Neural cell (in vitro differentiated cells): ENCODE measurements at regions not wholly inside any gene's neighbourhood (a gene's known extent, or its start where the extent isn't known, plus 50 kb on each side); places are given as distances from the start of the nearest gene placed in this dataset.

Experiments
- H2AFZ ChIP-seq: fragments of 200-600, 300-800 bp; sonication (generic), shearing (Covaris generic); 2 replicates; pipeline ENCODE4 v1.6.0; 2014; ENCODE audit warnings: low read depth, mild to moderate bottlenecking, antibody characterized with exemption, low read length, moderate library complexity
- H3F3A ChIP-seq: fragments of 200-600 bp; shearing (Covaris generic); 2 replicates; pipeline ENCODE4 v1.6.1; 2016; ENCODE audit warnings: mild to moderate bottlenecking, moderate library complexity, mixed read lengths, antibody characterized with exemption, low read length; ENCODE audit not compliant: insufficient read depth, poor library complexity, severe bottlenecking
- H3K27ac ChIP-seq: fragments of 200-600, 300-800 bp; sonication (generic), shearing (Covaris generic); 2 replicates; pipeline ENCODE4 v1.5.1; 2014; ENCODE audit warnings: mild to moderate bottlenecking, low read length, moderate library complexity
- H3K27me3 ChIP-seq: fragments of 300-800, 200-600 bp; sonication (generic), shearing (Covaris generic); 2 replicates; pipeline ENCODE4 v1.6.0; 2014; ENCODE audit warnings: mild to moderate bottlenecking, low read depth, low read length, moderate library complexity; ENCODE audit not compliant: insufficient read depth
- H3K36me3 ChIP-seq: fragments of 300-800, 200-600 bp; sonication (generic), shearing (Covaris generic); 2 replicates; pipeline ENCODE4 v1.5.1; 2014; ENCODE audit warnings: mild to moderate bottlenecking, antibody characterized with exemption, low read length, moderate library complexity; ENCODE audit not compliant: insufficient read depth
- H3K4me2 ChIP-seq: fragments of 300-800, 200-600 bp; sonication (generic), shearing (Covaris generic); 2 replicates; pipeline ENCODE4 v1.6.0; 2014; ENCODE audit warnings: mild to moderate bottlenecking, low read length
- H3K4me3 ChIP-seq: fragments of 300-800, 200-600 bp; sonication (generic), shearing (Covaris generic); 2 replicates; pipeline ENCODE4 v1.5.1; 2014; ENCODE audit warnings: mild to moderate bottlenecking, low read length, moderate library complexity
- H3K79me2 ChIP-seq: fragments of 200-600 bp; shearing (Covaris generic); replicated peaks from 2 replicates; pipeline ENCODE4 v1.6.0; 2014; ENCODE audit warnings: mild to moderate bottlenecking, low read length, moderate library complexity; ENCODE audit not compliant: insufficient read depth
- H3K9ac ChIP-seq: fragments of 300-800, 200-600 bp; sonication (generic), shearing (Covaris generic); 2 replicates; pipeline ENCODE4 v1.6.1; 2016; ENCODE audit warnings: mild to moderate bottlenecking, low read length, mixed read lengths
- H3K9me2 ChIP-seq: fragments of 200-600 bp; shearing (Covaris generic); 2 replicates; pipeline ENCODE4 v1.6.1; 2016; ENCODE audit warnings: mild to moderate bottlenecking, low read length, mixed read lengths; ENCODE audit not compliant: insufficient read depth
- H3K9me3 ChIP-seq: fragments of 200-600, 300-800 bp; sonication (generic), shearing (Covaris generic); 2 replicates; pipeline ENCODE4 v1.6.1; 2016; ENCODE audit warnings: mild to moderate bottlenecking, mixed run types, low read length, moderate library complexity, mixed read lengths
- H4K20me1 ChIP-seq: fragments of 200-600 bp; shearing (Covaris generic); 2 replicates; pipeline ENCODE4 v1.6.1; 2016; ENCODE audit warnings: mild to moderate bottlenecking, mixed run types; ENCODE audit not compliant: insufficient read depth
- EP300 ChIP-seq: fragments of 450-650 bp; conservative IDR thresholded peaks from 2 replicates; pipeline ENCODE4 v1.6.1; 2014; ENCODE audit warnings: antibody characterized with exemption, mild to moderate bottlenecking, moderate library complexity; ENCODE audit not compliant: poor library complexity, severe bottlenecking
- EZH2 ChIP-seq: fragments of 200-600, 300-800 bp; shearing (Covaris generic), sonication (generic); IDR thresholded peaks from 2 replicates; pipeline ENCODE4 v1.6.1; 2014; ENCODE audit warnings: antibody characterized with exemption, low read length, borderline replicate concordance, mild to moderate bottlenecking; ENCODE audit not compliant: insufficient read depth, poor library complexity, severe bottlenecking
- MXI1 ChIP-seq: fragments of 450-650 bp; conservative IDR thresholded peaks from 2 replicates; pipeline ENCODE4 v1.6.1; 2014; ENCODE audit warnings: antibody characterized with exemption, mild to moderate bottlenecking; ENCODE audit not compliant: poor library complexity, severe bottlenecking
- POLR2AphosphoS5 ChIP-seq: IDR thresholded peaks from 2 replicates; pipeline ENCODE4 v1.6.1; 2012
- RAD21 ChIP-seq: fragments of 450-650 bp; conservative IDR thresholded peaks from 2 replicates; pipeline ENCODE4 v1.6.1; 2014; ENCODE audit warnings: antibody characterized with exemption, mild to moderate bottlenecking, moderate library complexity
- SMC3 ChIP-seq: fragments of 450-650 bp; conservative IDR thresholded peaks from 2 replicates; pipeline ENCODE4 v1.6.1; 2014; ENCODE audit warnings: antibody characterized with exemption, mild to moderate bottlenecking, moderate library complexity; ENCODE audit not compliant: poor library complexity
- TAF1 ChIP-seq: IDR thresholded peaks from 2 replicates; pipeline ENCODE4 v1.6.1; 2012; ENCODE audit warnings: low read depth
- TF ChIP-seq, protein P1 (sequence below): fragments of 450-650 bp; IDR thresholded peaks from 2 replicates; pipeline ENCODE4 v1.5.1; 2014; ENCODE audit warnings: antibody characterized with exemption, mild to moderate bottlenecking, moderate library complexity; ENCODE audit not compliant: poor library complexity, severe bottlenecking
- TF ChIP-seq, protein P2 (sequence below): IDR thresholded peaks from 2 replicates; pipeline ENCODE4 v1.6.1; 2012; ENCODE audit warnings: borderline replicate concordance

DNA sequence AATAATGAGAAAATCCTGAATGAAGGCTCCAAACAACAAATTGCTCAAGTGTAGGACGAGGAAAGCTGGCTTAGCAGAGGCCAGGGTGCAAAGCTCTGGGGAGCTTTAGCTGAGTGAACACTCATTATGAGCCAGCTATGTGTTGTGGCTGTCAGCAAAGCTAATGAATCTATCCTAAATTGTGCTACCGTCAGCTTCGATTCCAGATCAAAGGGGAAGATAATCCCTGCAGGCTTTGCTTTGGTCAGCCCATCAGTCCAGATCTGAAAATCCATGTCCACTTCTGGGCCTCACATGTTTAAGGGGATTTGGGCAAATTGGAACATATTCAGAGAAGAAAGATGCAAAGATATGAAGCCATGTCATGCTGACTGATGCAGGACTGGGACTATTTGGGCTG, 180.9 kb upstream of the ZBED5 start:
- Histone ChIP-seq H3K36me3 (no peaks in the 10 kb centered on the region), H3K27ac (no peak overlapping the region), H3K27me3 (no peaks in the 10 kb centered on the region), H3K79me2 (no peaks in the 10 kb centered on the region), H3K9me3 (no peaks in the 10 kb centered on the region), H4K20me1 (no peaks in the 10 kb centered on the region), H2AFZ (no peak overlapping the region), H3K4me3 (no peak overlapping the region), H3F3A (no peaks in the 10 kb centered on the region), H3K9me2 (no peaks in the 10 kb centered on the region), H3K9ac (no peak overlapping the region), H3K4me2 (no peak overlapping the region)
- no peak for TF ChIP-seq EP300
- no peak for TF ChIP-seq MXI1
- TF ChIP-seq, protein P1, sequence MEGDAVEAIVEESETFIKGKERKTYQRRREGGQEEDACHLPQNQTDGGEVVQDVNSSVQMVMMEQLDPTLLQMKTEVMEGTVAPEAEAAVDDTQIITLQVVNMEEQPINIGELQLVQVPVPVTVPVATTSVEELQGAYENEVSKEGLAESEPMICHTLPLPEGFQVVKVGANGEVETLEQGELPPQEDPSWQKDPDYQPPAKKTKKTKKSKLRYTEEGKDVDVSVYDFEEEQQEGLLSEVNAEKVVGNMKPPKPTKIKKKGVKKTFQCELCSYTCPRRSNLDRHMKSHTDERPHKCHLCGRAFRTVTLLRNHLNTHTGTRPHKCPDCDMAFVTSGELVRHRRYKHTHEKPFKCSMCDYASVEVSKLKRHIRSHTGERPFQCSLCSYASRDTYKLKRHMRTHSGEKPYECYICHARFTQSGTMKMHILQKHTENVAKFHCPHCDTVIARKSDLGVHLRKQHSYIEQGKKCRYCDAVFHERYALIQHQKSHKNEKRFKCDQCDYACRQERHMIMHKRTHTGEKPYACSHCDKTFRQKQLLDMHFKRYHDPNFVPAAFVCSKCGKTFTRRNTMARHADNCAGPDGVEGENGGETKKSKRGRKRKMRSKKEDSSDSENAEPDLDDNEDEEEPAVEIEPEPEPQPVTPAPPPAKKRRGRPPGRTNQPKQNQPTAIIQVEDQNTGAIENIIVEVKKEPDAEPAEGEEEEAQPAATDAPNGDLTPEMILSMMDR = no peak
- TF ChIP-seq, protein P2, sequence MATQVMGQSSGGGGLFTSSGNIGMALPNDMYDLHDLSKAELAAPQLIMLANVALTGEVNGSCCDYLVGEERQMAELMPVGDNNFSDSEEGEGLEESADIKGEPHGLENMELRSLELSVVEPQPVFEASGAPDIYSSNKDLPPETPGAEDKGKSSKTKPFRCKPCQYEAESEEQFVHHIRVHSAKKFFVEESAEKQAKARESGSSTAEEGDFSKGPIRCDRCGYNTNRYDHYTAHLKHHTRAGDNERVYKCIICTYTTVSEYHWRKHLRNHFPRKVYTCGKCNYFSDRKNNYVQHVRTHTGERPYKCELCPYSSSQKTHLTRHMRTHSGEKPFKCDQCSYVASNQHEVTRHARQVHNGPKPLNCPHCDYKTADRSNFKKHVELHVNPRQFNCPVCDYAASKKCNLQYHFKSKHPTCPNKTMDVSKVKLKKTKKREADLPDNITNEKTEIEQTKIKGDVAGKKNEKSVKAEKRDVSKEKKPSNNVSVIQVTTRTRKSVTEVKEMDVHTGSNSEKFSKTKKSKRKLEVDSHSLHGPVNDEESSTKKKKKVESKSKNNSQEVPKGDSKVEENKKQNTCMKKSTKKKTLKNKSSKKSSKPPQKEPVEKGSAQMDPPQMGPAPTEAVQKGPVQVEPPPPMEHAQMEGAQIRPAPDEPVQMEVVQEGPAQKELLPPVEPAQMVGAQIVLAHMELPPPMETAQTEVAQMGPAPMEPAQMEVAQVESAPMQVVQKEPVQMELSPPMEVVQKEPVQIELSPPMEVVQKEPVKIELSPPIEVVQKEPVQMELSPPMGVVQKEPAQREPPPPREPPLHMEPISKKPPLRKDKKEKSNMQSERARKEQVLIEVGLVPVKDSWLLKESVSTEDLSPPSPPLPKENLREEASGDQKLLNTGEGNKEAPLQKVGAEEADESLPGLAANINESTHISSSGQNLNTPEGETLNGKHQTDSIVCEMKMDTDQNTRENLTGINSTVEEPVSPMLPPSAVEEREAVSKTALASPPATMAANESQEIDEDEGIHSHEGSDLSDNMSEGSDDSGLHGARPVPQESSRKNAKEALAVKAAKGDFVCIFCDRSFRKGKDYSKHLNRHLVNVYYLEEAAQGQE = no peak
- TF ChIP-seq POLR2AphosphoS5 = no peak
- TF ChIP-seq SMC3 = no peak
- no peak for TF ChIP-seq TAF1
- no peak for TF ChIP-seq RAD21
- TF ChIP-seq EZH2 = no peak

DNA sequence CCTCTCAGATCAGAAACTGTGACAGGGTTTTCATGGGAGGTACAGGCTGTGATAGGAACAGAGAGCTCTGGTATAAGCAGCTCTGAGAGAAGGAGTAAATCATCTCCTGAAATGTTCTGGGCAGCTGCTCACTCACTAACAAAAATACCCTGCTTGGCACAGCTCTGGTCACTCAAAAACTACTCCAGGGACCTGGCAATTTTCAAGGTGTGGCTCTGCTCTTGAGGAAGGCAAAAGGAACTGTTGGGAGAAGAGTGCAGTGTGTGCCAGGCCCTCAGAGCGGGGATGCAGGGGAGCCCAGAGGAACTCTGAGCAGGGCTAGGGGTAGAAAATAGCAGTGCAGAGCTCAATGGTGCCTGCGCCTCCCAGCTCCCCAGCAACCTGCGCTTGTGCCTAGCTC, 180.5 kb upstream of the ZBED5 start:
- Histone ChIP-seq H3K79me2 (no peaks in the 10 kb centered on the region), H2AFZ (no peak overlapping the region), H3K27ac (no peak overlapping the region), H3K4me3 (no peak overlapping the region), H3K4me2 (no peak overlapping the region), H3K9ac (no peak overlapping the region), H3K36me3 (no peaks in the 10 kb centered on the region), H3K27me3 (no peaks in the 10 kb centered on the region), H3K9me3 (no peaks in the 10 kb centered on the region), H3K9me2 (no peaks in the 10 kb centered on the region), H3F3A (no peaks in the 10 kb centered on the region), H4K20me1 (no peaks in the 10 kb centered on the region)
- no peak for TF ChIP-seq TAF1
- no peak for TF ChIP-seq EZH2
- TF ChIP-seq SMC3 = no peak
- TF ChIP-seq, protein P2 = no peak
- TF ChIP-seq, protein P1 = no peak
- TF ChIP-seq EP300 = no peak
- no peak for TF ChIP-seq RAD21
- no peak for TF ChIP-seq POLR2AphosphoS5
- TF ChIP-seq MXI1 = no peak
